ENCODE measurements at regions not wholly inside any gene's neighbourhood (a gene's known extent, or its start where the extent isn't known, plus 50 kb on each side); places are given as distances from the start of the nearest gene placed in this dataset.
A peak's percentile ranks its signal among the peaks of the same experiment; 100 is the strongest.

DNA sequence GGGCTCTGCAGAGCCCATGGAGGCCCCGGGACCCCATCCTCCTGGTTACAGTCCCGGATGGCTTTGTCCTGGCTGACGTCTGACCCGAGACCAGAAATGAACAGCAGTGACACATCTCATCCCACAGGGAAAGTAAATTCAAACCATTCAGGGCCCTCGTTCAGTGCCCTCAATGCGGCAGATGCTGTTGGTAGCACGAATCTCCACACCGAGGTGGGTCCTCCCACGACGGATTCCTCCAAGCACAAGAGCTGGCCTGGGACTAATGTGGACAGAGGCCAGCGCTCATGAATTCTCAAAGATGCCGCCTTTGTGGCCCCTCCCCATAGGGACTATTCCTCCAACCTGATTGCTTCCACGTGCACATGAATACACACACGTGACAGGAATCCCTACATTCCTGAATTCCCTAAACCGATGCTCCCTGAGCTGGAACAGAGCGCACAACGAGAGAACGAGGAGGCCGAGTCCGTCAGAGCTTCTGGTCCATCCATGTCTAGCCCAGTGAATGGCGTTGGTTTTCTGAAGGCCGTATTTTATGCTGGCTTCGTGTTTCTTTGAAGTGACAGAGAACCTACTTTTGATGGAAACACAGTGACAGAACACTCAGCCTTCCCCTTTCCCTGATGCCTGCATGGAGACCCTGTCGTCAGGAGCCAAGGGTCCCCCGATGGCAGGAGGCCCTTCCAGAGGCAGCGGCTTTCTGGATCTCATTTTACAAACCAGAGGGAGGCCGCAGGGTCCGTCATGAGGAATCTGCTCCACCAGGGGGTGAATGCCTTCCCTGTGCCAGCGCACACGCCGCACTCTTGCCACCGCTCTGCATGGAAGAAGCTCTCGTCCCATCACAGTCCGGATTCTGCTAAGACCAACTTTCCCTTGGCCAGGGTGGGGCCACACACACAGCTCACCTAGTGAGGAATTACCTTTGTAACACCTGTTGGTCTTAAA is 64.3 kb upstream of the SNTG2 start:
- Histone ChIP-seq H3K9me3 (ENCODE audit: insufficient read depth in 2 of 2, low read depth in 1 of 2, low read length in 1 of 2) (no peaks in the 10 kb centered on the region), H3K36me3 (ENCODE audit: control insufficient read depth in 2 of 4, insufficient read depth in 4 of 4, low read length in 3 of 4) (no peaks in the 10 kb centered on the region), H2AK5ac (ENCODE audit: low read depth, low read length) (no peak overlapping the region), H3K79me2 (ENCODE audit: control insufficient read depth in 1 of 2, insufficient read depth in 2 of 2, low read length in 2 of 2) (no peaks in the 10 kb centered on the region), H3K27me3 (replicated peaks in 1 of 4; ENCODE audit: control insufficient read depth in 3 of 4, extremely low read depth in 1 of 4, insufficient read depth in 3 of 4, low read length in 3 of 4) (peaks cover 0 to 15% (median 2%) of the 10 kb centered on the region in 4 experiments; a peak in 3 of 7 replicates), H2BK15ac (ENCODE audit: low read length) (no peak overlapping the region; the same call in 1 of the 2 replicates), H4K5ac (ENCODE audit: insufficient read length, low read depth, low read length) (no peak overlapping the region), H2BK5ac (ENCODE audit: low read depth, low read length) (no peak overlapping the region; the same call in 1 of the 2 replicates), H3K27ac (ENCODE audit: low read depth, low read length) (no peak overlapping the region), H3K23me2 (ENCODE audit: low read depth, low read length) (no peaks in the 10 kb centered on the region), H2BK120ac (replicated peaks; ENCODE audit: low read depth, low read length) (no peak overlapping the region), H3K18ac (ENCODE audit: extremely low read depth, low read length) (no peak overlapping the region), H3K4ac (replicated peaks; ENCODE audit: insufficient read length, low read depth, low read length) (no peak overlapping the region), H4K20me1 (replicated peaks in 1 of 2; ENCODE audit: control insufficient read depth in 1 of 2, insufficient read depth in 2 of 2, low read length in 2 of 2) (no peaks in the 10 kb centered on the region), H2BK12ac (ENCODE audit: low read depth, low read length) (no peak overlapping the region), H3K56ac (replicated peaks; ENCODE audit: insufficient read length, low read depth, low read length) (no peak overlapping the region), H4K91ac (replicated peaks; ENCODE audit: insufficient read length, low read length) (no peak overlapping the region), H2AFZ (ENCODE audit: low read length) (no peak overlapping the region), H3K4me3 (ENCODE audit: extremely low read depth in 1 of 4, insufficient read depth in 2 of 4, low read depth in 3 of 4, low read length in 4 of 4) (no peak overlapping the region), H2BK20ac (ENCODE audit: low read length) (0 out of 2 replicates have a peak overlapping the region, but pooled peaks have one; percentile 34), H3K14ac (ENCODE audit: insufficient read length) (no peak overlapping the region), H3K79me1 (ENCODE audit: low read depth, low read length) (no peaks in the 10 kb centered on the region), H4K8ac (ENCODE audit: extremely low read depth, insufficient read depth, low read length) (no peak overlapping the region), H3K4me1 (replicated peaks in 1 of 4; ENCODE audit: control insufficient read depth in 3 of 4, insufficient read depth in 4 of 4, low read length in 3 of 4) (peaks cover 5 to 25% (median 15%) of the 10 kb centered on the region in 4 experiments), H3K9ac (replicated peaks in 1 of 4; ENCODE audit: extremely low read depth in 1 of 4, low read depth in 3 of 4, low read length in 3 of 4) (no peak overlapping the region), H3K23ac (ENCODE audit: insufficient read length) (no peak overlapping the region), H3K4me2 (ENCODE audit: insufficient read depth in 1 of 2, low read depth in 2 of 2, low read length in 2 of 2) (no peak overlapping the region)
- POLR2A ChIA-PET (ENCODE audit: partially characterized antibody), result interaction anchor here (0.6 kb wide), 1 partner anchor 706 kb away, joined by 4 read pairs; no protein-coding TSS in a partner anchor
- DNase-seq (ENCODE audit: low read depth in 1 of 2, low spot score in 2 of 2) (peak in 1 of 2 experiments; percentile 46), FAIRE-seq (no peak)
- WGBS, 2 experiments (ENCODE audit: extremely low coverage in 1 of 2, insufficient coverage in 1 of 2, insufficient read length in 1 of 2, insufficient replicate concordance in 2 of 2, low coverage in 1 of 2, low lambda C conversion rate in 2 of 2, missing lambda C conversion rate in 1 of 2), result 91% methylated on average over 34 of the region's 34 CpGs; no CpG with 5 or more reads in 1 of the 2 experiments
- CTCF ChIA-PET (ENCODE audit: partially characterized antibody), result interaction anchor here (1.0 to 1.3 kb wide), 3 partner anchors 9 to 30 kb away, joined by 3 to 4 read pairs (median 3); no protein-coding TSS in a partner anchor
- TF ChIP-seq, protein P1, sequence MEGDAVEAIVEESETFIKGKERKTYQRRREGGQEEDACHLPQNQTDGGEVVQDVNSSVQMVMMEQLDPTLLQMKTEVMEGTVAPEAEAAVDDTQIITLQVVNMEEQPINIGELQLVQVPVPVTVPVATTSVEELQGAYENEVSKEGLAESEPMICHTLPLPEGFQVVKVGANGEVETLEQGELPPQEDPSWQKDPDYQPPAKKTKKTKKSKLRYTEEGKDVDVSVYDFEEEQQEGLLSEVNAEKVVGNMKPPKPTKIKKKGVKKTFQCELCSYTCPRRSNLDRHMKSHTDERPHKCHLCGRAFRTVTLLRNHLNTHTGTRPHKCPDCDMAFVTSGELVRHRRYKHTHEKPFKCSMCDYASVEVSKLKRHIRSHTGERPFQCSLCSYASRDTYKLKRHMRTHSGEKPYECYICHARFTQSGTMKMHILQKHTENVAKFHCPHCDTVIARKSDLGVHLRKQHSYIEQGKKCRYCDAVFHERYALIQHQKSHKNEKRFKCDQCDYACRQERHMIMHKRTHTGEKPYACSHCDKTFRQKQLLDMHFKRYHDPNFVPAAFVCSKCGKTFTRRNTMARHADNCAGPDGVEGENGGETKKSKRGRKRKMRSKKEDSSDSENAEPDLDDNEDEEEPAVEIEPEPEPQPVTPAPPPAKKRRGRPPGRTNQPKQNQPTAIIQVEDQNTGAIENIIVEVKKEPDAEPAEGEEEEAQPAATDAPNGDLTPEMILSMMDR (IDR thresholded peaks at IDR 0.05; ENCODE audit: control extremely low read depth in 1 of 3, insufficient read depth in 1 of 3, low read depth in 1 of 3, low read length in 3 of 3), result peak in 2 of 3 experiments; percentile 11 to 22; a peak in 2 of 4 replicates
- no peak for TF ChIP-seq RNF2 (IDR thresholded peaks at IDR 0.05; ENCODE audit: borderline replicate concordance, low read depth, low read length, missing control alignments, poor library complexity, severe bottlenecking)
- peak in 1 of 2 experiments; percentile 2; a peak in 1 of 4 replicates for TF ChIP-seq RAD21 (IDR thresholded peaks at IDR 0.05 in 1 of 2, conservative IDR thresholded peaks at IDR 0.05 in 1 of 2; ENCODE audit: low read depth in 2 of 2, low read length in 2 of 2)
